Spleen (tissue), 11 donors: ENCODE measurements at regions not wholly inside any gene's neighbourhood (a gene's known extent, or its start where the extent isn't known, plus 50 kb on each side); places are given as distances from the start of the nearest gene placed in this dataset.

Experiments
- DNase-seq: peaks from one replicate; pipeline ENCODE4 v3.0.0-alpha.2; 2020
- H3K27ac ChIP-seq, 8 donors: fragments of 200-600 bp; sonication (generic) in 7 of 8; 1 replicate in 4 of 8; 2 replicates in 4 of 8; pipeline versions ENCODE4 v1.5.0 to v1.8.0; 2016 to 2021; ENCODE audit warnings: inconsistent platforms in 4 of 8, mild to moderate bottlenecking in 4 of 8, moderate library complexity in 1 of 8
- H3K27me3 ChIP-seq, 7 donors: fragments of 200-600 bp; sonication (generic) in 6 of 7; replicated peaks in 1 of 7; 1 replicate in 4 of 7; 2 replicates in 3 of 7; pipeline versions ENCODE4 v1.5.0 to v1.8.0; 2016 to 2021; ENCODE audit warnings: inconsistent platforms in 3 of 7, mild to moderate bottlenecking in 1 of 7
- H3K36me3 ChIP-seq, 6 donors: fragments of 200-600 bp; sonication (generic) in 5 of 6; 1 replicate in 4 of 6; 2 replicates in 2 of 6; pipeline versions ENCODE4 v1.5.0 to v1.8.0; 2016 to 2021; ENCODE audit warnings: inconsistent platforms in 2 of 6
- H3K4me1 ChIP-seq, 6 donors: fragments of 200-600 bp; sonication (generic) in 5 of 6; 1 replicate in 3 of 6; 2 replicates in 3 of 6; pipeline versions ENCODE4 v1.5.0 to v1.8.0; 2016 to 2021; ENCODE audit warnings: inconsistent platforms in 3 of 6
- H3K4me3 ChIP-seq, 8 donors: fragments of 200-600 bp; sonication (generic) in 7 of 8; 1 replicate in 4 of 8; 2 replicates in 4 of 8; pipeline versions ENCODE4 v1.5.0 to v1.8.0; 2016 to 2021; ENCODE audit warnings: inconsistent platforms in 4 of 8, mild to moderate bottlenecking in 4 of 8, moderate library complexity in 2 of 8
- H3K9me3 ChIP-seq, 8 donors: fragments of 200-600 bp; sonication (generic) in 7 of 8; 1 replicate in 4 of 8; 2 replicates in 4 of 8; pipeline versions ENCODE4 v1.5.0 to v1.8.0; 2016 to 2021; ENCODE audit warnings: inconsistent platforms in 4 of 8
- POLR2A ChIP-seq, 3 donors: fragments of 450-650 bp; IDR thresholded peaks; one replicate each; pipeline ENCODE4 v1.5.1; 2017; ENCODE audit warnings: antibody characterized with exemption in 3 of 3, mild to moderate bottlenecking in 1 of 3
- POLR2AphosphoS5 ChIP-seq, 3 donors: sonication (generic); formaldehyde crosslinking; IDR thresholded peaks; one replicate each; pipeline ENCODE4 v1.5.1; 2017; ENCODE audit warnings: antibody characterized with exemption in 3 of 3
- WGBS, 5 donors: extraction: QIAGEN DNeasy Blood & Tissue Kit in 3 of 5; methylation state at CpG; one replicate each; pipeline versions ENCODE4 v1.1.5 to v1.1.7; 2013 to 2018; 5-methylcytosine and 5-hydroxymethylcytosine counted together
- intact Hi-C: fragments of 100-400 bp; cut with DNase I; formaldehyde crosslinking; loops from one replicate; pipeline ENCODE4 v1.15.0; 2023; ENCODE audit warnings: low total_unique reads
- TF ChIP-seq, protein P1 (sequence below), 11 experiments: fragments of 200-600 bp in 7 of 11; fragments of 450-650 bp in 4 of 11; sonication (generic) in 4 of 11; IDR thresholded peaks in 8 of 11; conservative IDR thresholded peaks in 3 of 11; 1 replicate in 7 of 11; 2 replicates in 4 of 11; pipeline versions ENCODE4 v1.4.0 to v1.8.0; 2016 to 2021; ENCODE audit warnings: antibody characterized with exemption in 11 of 11, inconsistent platforms in 4 of 11, mild to moderate bottlenecking in 1 of 11
- donor health status: healthy with polysubstance abuse.
- donor health status: DM: no; HTN: no; CAD: no; lungs with moderate emphysema.
- donor health status: DM: no; HTN: no; CAD: no.
- donor health status: Bipolar disorder and iron deficiency.
- donor health status: healthy.
- donor health status: DM: no; HTN: no; CAD: no.
- donor health status: DM: yes; HTN: yes; CAD: no.

DNA sequence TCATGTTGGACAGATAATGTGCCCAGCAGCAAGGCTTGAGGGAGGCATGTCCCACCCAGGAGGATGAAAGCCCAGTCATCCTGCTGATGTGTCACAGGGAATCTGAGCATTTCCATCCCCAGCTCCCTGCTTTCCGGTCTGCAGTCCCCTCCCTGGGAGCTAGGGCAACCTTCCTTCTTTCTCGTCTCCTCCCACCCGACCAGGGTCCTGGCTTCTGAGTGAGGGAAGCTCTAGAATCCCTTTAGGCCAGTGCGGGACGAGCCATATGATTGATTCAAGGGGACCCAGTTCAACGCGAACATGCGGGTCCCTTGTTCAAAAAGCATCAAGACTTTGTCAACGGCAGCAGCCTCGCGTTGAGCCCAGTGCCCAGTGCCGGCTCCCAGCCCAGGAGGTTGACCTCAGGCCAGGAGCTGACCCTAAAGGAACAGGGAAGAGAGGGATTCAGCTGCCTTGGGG lies 96.7 kb upstream of the TMPRSS2 start:
- intact Hi-C loops: no loop called here
- no peak overlapping the region for H3K27ac ChIP-seq
- TF ChIP-seq POLR2A (IDR thresholded peaks at IDR 0.05) (no peak), POLR2AphosphoS5 (IDR thresholded peaks at IDR 0.05) (no peak)
- TF ChIP-seq, protein P1, sequence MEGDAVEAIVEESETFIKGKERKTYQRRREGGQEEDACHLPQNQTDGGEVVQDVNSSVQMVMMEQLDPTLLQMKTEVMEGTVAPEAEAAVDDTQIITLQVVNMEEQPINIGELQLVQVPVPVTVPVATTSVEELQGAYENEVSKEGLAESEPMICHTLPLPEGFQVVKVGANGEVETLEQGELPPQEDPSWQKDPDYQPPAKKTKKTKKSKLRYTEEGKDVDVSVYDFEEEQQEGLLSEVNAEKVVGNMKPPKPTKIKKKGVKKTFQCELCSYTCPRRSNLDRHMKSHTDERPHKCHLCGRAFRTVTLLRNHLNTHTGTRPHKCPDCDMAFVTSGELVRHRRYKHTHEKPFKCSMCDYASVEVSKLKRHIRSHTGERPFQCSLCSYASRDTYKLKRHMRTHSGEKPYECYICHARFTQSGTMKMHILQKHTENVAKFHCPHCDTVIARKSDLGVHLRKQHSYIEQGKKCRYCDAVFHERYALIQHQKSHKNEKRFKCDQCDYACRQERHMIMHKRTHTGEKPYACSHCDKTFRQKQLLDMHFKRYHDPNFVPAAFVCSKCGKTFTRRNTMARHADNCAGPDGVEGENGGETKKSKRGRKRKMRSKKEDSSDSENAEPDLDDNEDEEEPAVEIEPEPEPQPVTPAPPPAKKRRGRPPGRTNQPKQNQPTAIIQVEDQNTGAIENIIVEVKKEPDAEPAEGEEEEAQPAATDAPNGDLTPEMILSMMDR (IDR thresholded peaks at IDR 0.05 in 8 of 11, conservative IDR thresholded peaks at IDR 0.05 in 3 of 11): no peak
- no peak overlapping the region for H3K4me3 ChIP-seq
- H3K4me1 ChIP-seq: peaks cover 0 to 10% (median 3%) of the 10 kb centered on the region in 6 donors
- DNase-seq: no peak
- no peaks in the 10 kb centered on the region for H3K36me3 ChIP-seq
- H3K27me3 ChIP-seq: peaks cover 0 to 63% (median 0%) of the 10 kb centered on the region in 7 donors
- 77 to 85% (median 80%) methylated on average over 11 to 12 of the region's 12 CpGs for WGBS, 5 donors
- no peaks in the 10 kb centered on the region for H3K9me3 ChIP-seq

DNA sequence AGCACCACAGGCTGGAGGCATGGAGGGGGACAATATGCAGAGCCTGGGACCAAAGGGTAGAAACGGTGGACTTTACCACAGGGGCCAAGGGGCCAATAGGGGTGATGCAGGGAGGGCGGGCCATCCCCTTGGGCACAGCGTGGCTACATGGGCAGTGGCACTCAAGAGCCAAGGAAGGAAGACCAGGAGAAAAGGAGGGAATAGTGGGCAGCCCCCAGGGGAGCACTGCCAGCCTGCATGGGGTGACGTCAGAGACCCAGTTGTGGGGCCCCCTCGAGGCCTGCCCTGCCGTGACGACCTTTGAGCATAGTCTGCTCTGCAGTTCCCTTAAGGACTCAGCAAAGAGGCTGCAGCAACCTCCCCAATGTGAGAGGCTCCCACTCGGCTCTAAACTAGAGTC lies 95.5 kb upstream of the TMPRSS2 start:
- Histone ChIP-seq H3K4me3 (no peak overlapping the region), H3K27me3 (peaks cover 0 to 61% (median 0%) of the 10 kb centered on the region in 7 donors), H3K27ac (no peak overlapping the region), H3K4me1 (peaks cover 0 to 10% (median 3%) of the 10 kb centered on the region in 6 donors), H3K9me3 (no peaks in the 10 kb centered on the region), H3K36me3 (no peaks in the 10 kb centered on the region)
- intact Hi-C loops: no loop called here
- 67 to 83% (median 73%) methylated on average over 8 of the region's 8 CpGs for WGBS, 5 donors
- TF ChIP-seq, protein P1 (IDR thresholded peaks at IDR 0.05 in 8 of 11, conservative IDR thresholded peaks at IDR 0.05 in 3 of 11): no peak
- TF ChIP-seq POLR2A (IDR thresholded peaks at IDR 0.05) (no peak), POLR2AphosphoS5 (IDR thresholded peaks at IDR 0.05) (no peak)
- DNase-seq: no peak

DNA sequence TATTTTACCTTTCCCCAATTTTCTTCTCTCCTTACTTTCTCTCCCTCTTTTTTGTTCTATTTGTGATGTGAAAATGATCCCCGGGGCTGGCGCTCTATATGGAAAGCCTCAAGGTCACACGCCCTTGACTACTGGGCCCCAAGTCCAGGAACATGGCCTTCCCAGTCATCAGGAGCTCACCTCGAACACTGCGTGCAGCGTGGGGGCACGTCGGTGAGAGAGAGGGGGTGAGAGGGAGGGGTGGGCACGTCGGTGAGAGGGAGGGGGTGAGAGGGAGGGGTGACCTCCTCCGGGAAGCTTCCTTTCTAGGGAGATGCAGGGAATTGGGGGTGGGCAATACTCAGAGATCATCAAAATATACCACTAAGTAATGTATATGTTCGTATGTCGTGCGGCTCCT lies 94.6 kb upstream of the TMPRSS2 start:
- H3K4me3 ChIP-seq: no peak overlapping the region
- intact Hi-C loops: no loop called here
- peaks cover 0 to 10% (median 3%) of the 10 kb centered on the region in 6 donors for H3K4me1 ChIP-seq
- no peak for TF ChIP-seq POLR2AphosphoS5 (IDR thresholded peaks at IDR 0.05)
- TF ChIP-seq, protein P1 (IDR thresholded peaks at IDR 0.05 in 8 of 11, conservative IDR thresholded peaks at IDR 0.05 in 3 of 11): no peak
- no peak for TF ChIP-seq POLR2A (IDR thresholded peaks at IDR 0.05)
- no peaks in the 10 kb centered on the region for H3K9me3 ChIP-seq
- peaks cover 0 to 57% (median 0%) of the 10 kb centered on the region in 7 donors for H3K27me3 ChIP-seq
- no peaks in the 10 kb centered on the region for H3K36me3 ChIP-seq
- no peak overlapping the region for H3K27ac ChIP-seq
- no peak for DNase-seq
- WGBS, 5 donors: 61 to 81% (median 72%) methylated on average over 14 of the region's 14 CpGs

DNA sequence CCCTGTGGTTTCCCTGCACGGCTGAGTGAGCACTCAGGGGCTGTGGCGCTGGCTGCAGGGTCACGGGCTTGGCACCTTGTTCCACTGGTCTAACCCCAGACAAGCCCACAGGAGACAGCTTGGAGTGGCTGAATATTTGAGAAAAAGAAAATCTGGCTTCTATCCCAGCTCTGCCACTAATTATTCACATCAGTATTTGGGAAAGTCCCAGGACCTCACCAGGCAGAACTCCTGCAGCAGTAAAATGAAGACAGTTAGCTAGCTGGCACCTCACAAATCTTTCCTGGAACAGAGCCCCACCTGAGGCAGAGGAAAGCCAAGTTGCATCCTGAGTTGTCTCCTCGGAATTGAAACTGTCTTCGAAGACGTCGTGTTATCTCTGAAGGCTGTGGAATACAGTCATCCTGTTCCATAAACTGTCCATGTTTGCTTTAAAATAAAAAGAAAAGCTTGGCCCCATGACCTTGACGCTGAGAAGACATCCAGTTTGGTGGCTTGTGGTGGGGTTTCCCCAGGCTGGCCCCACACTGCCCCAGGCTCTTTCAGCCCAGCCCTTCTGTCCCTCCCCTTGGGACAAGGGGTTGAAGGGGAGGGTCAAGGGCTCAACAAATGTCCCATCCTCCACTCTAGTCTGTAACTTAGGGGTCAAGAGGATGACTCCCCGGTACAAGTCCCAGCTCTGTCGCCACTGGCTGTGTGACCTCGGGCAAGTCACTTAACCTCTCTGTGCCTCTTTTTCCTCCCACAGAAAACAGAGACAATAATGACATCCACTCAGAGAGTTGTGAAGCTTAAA lies 93.8 kb upstream of the TMPRSS2 start:
- no peaks in the 10 kb centered on the region for H3K9me3 ChIP-seq
- DNase-seq: no peak
- intact Hi-C loops: no loop called here
- H3K27me3 ChIP-seq: peaks cover 0 to 55% (median 0%) of the 10 kb centered on the region in 7 donors
- 37 to 63% (median 41%) methylated on average over 9 to 11 of the region's 11 CpGs for WGBS, 5 donors
- TF ChIP-seq POLR2AphosphoS5 (IDR thresholded peaks at IDR 0.05): no peak
- no peaks in the 10 kb centered on the region for H3K36me3 ChIP-seq
- no peak overlapping the region for H3K4me3 ChIP-seq
- H3K4me1 ChIP-seq: peaks cover 0 to 10% (median 3%) of the 10 kb centered on the region in 6 donors
- H3K27ac ChIP-seq: no peak overlapping the region
